Mammary epithelial cell (primary cell): ENCODE measurements at regions not wholly inside any gene's neighbourhood (a gene's known extent, or its start where the extent isn't known, plus 50 kb on each side); places are given as distances from the start of the nearest gene placed in this dataset.

Experiments used
- CTCF ChIP-seq, 2 donors: IDR thresholded peaks in 1 of 2; conservative IDR thresholded peaks in 1 of 2; 2 replicates each; pipeline ENCODE4 v1.5.1; 2011 to 2012; ENCODE audit warnings: inconsistent platforms in 2 of 2, low read length in 2 of 2, mild to moderate bottlenecking in 2 of 2, control low read depth in 1 of 2, low read depth in 1 of 2; ENCODE audit not compliant: insufficient read depth in 1 of 2; ENCODE audit errors: extremely low read depth in 1 of 2
- EZH2 ChIP-seq: IDR thresholded peaks from 2 replicates; pipeline ENCODE4 v1.6.1; 2012; ENCODE audit warnings: low read length, inconsistent platforms, borderline replicate concordance

DNA sequence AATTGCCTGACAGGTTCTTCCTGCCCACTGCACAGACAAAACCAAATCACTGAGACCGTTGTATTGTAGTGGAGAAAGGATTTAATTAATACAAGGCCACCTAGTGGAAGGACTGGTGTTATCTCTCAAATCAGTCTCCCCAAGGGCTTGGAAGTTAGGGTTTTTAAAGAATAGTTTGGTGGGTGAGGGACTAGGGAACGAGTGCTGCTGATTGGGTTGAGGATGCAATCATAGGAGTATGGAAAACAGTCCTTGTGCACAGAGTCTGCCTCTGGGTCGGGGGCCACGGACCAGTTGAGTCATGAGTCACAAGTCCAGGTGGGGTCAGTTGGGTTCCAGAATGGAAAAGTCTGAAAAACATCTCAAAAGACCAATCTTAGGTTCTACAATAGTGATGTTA is 89.1 kb downstream of the B3GNT2 start:
- TF ChIP-seq CTCF (conservative IDR thresholded peaks at IDR 0.05 in 1 of 2, IDR thresholded peaks at IDR 0.05 in 1 of 2; ENCODE audit: extremely low read depth in 1 of 2, insufficient read depth in 1 of 2, low read depth in 1 of 2, low read length in 2 of 2) (no peak), EZH2 (no peak)
